ENCODE measurements at regions not wholly inside any gene's neighbourhood (a gene's known extent, or its start where the extent isn't known, plus 50 kb on each side); places are given as distances from the start of the nearest gene placed in this dataset.
A peak's percentile ranks its signal among the peaks of the same experiment; 100 is the strongest.

- TF ChIP-seq FOXP2 (optimal IDR thresholded peaks at IDR 0.05; ENCODE audit: borderline replicate concordance, extremely low read depth, extremely low read length, insufficient read depth): no peak
- TF ChIP-seq REST (IDR thresholded peaks at IDR 0.05; ENCODE audit: insufficient read depth in 1 of 2, low read depth in 2 of 2, low read length in 2 of 2): no peak
- TF ChIP-seq POLR2AphosphoS5 (IDR thresholded peaks at IDR 0.05; ENCODE audit: low read depth, low read length): no peak
- TF ChIP-seq SIN3A (IDR thresholded peaks at IDR 0.05; ENCODE audit: borderline replicate concordance, insufficient read depth, low read length): no peak
- no peak for TF ChIP-seq TAF1 (IDR thresholded peaks at IDR 0.05; ENCODE audit: borderline replicate concordance, insufficient read depth, low read length)
Measured at GRCh38 chr9:118209343-118209742, 505.1 kb downstream of the TLR4 start.

GRCh38 chr9:118215549-118215948 is 511.3 kb downstream of the TLR4 start:
- TF ChIP-seq TAF1 (IDR thresholded peaks at IDR 0.05; ENCODE audit: borderline replicate concordance, insufficient read depth, low read length) (no peak), REST (IDR thresholded peaks at IDR 0.05; ENCODE audit: insufficient read depth in 1 of 2, low read depth in 2 of 2, low read length in 2 of 2) (no peak), FOXP2 (optimal IDR thresholded peaks at IDR 0.05; ENCODE audit: borderline replicate concordance, extremely low read depth, extremely low read length, insufficient read depth) (no peak), SIN3A (IDR thresholded peaks at IDR 0.05; ENCODE audit: borderline replicate concordance, insufficient read depth, low read length) (no peak), POLR2AphosphoS5 (IDR thresholded peaks at IDR 0.05; ENCODE audit: low read depth, low read length) (no peak)

- TF ChIP-seq FOXP2 (optimal IDR thresholded peaks at IDR 0.05; ENCODE audit: borderline replicate concordance, extremely low read depth, extremely low read length, insufficient read depth) (no peak), SIN3A (IDR thresholded peaks at IDR 0.05; ENCODE audit: borderline replicate concordance, insufficient read depth, low read length) (no peak), REST (IDR thresholded peaks at IDR 0.05; ENCODE audit: insufficient read depth in 1 of 2, low read depth in 2 of 2, low read length in 2 of 2) (0 out of 4 replicates have a peak, but pooled peaks of 1 of the 2 experiments have one; percentile 44)
Measured at GRCh38 chr9:118222375-118222774, 518.2 kb downstream of the TLR4 start.

GRCh38 chr9:118223111-118223510 is 518.9 kb downstream of the TLR4 start:
- TF ChIP-seq REST (IDR thresholded peaks at IDR 0.05; ENCODE audit: insufficient read depth in 1 of 2, low read depth in 2 of 2, low read length in 2 of 2) (no peak), FOXP2 (optimal IDR thresholded peaks at IDR 0.05; ENCODE audit: borderline replicate concordance, extremely low read depth, extremely low read length, insufficient read depth) (no peak), SIN3A (IDR thresholded peaks at IDR 0.05; ENCODE audit: borderline replicate concordance, insufficient read depth, low read length) (no peak), POLR2AphosphoS5 (IDR thresholded peaks at IDR 0.05; ENCODE audit: low read depth, low read length) (no peak), TAF1 (IDR thresholded peaks at IDR 0.05; ENCODE audit: borderline replicate concordance, insufficient read depth, low read length) (no peak)

GRCh38 chr9:118230329-118230728 is 526.1 kb downstream of the TLR4 start:
- TF ChIP-seq FOXP2 (optimal IDR thresholded peaks at IDR 0.05; ENCODE audit: borderline replicate concordance, extremely low read depth, extremely low read length, insufficient read depth) (no peak), REST (IDR thresholded peaks at IDR 0.05; ENCODE audit: insufficient read depth in 1 of 2, low read depth in 2 of 2, low read length in 2 of 2) (0 out of 4 replicates have a peak, but pooled peaks of 1 of the 2 experiments have one; percentile 27), TAF1 (IDR thresholded peaks at IDR 0.05; ENCODE audit: borderline replicate concordance, insufficient read depth, low read length) (0 out of 2 replicates have a peak, but pooled peaks have one; percentile 12), POLR2AphosphoS5 (IDR thresholded peaks at IDR 0.05; ENCODE audit: low read depth, low read length) (peak; percentile 44; the same call in 1 of the 2 replicates), SIN3A (IDR thresholded peaks at IDR 0.05; ENCODE audit: borderline replicate concordance, insufficient read depth, low read length) (peak; percentile 73; the same call in 1 of the 2 replicates)
